SU-DHL-6 (cell line): ENCODE measurements at regions not wholly inside any gene's neighbourhood (a gene's known extent, or its start where the extent isn't known, plus 50 kb on each side); places are given as distances from the start of the nearest gene placed in this dataset.

Experiments
- H2AFZ ChIP-seq: fragments of 200-600 bp; sonication (generic); 2 replicates; pipeline ENCODE4 v1.6.1; 2014; ENCODE audit warnings: low read depth, mild to moderate bottlenecking, moderate library complexity, mixed read lengths, antibody characterized with exemption, low read length; ENCODE audit not compliant: severe bottlenecking
- H3F3A ChIP-seq: fragments of 200-600 bp; shearing (Covaris generic); 2 replicates; pipeline ENCODE4 v1.6.0; 2016; ENCODE audit warnings: antibody characterized with exemption, mild to moderate bottlenecking; ENCODE audit not compliant: insufficient read depth
- H3K27ac ChIP-seq: fragments of 200-600 bp; sonication (generic); 2 replicates; pipeline ENCODE4 v1.5.1; 2016; ENCODE audit warnings: low read depth, mild to moderate bottlenecking, low read length, moderate library complexity, mixed read lengths
- H3K27me3 ChIP-seq: fragments of 200-600 bp; sonication (generic), shearing (Covaris generic); 2 replicates; pipeline ENCODE4 v1.6.0; 2014; ENCODE audit warnings: mild to moderate bottlenecking, low read length
- H3K36me3 ChIP-seq: fragments of 200-600 bp; sonication (generic); 2 replicates; pipeline ENCODE4 v1.6.1; 2014; ENCODE audit warnings: mild to moderate bottlenecking, low read length, mixed read lengths
- H3K4me2 ChIP-seq: fragments of 300-600, 200-600 bp; shearing (Covaris generic), sonication (generic); 2 replicates; pipeline ENCODE4 v1.6.0; 2014; ENCODE audit warnings: low read length, low read depth, mild to moderate bottlenecking; ENCODE audit not compliant: poor library complexity, severe bottlenecking
- H3K4me3 ChIP-seq: fragments of 200-600 bp; sonication (generic); 2 replicates; pipeline ENCODE4 v1.5.1; 2014; ENCODE audit warnings: antibody characterized with exemption, low read length, mild to moderate bottlenecking, mixed read lengths; ENCODE audit not compliant: insufficient read depth, poor library complexity, severe bottlenecking
- H3K79me2 ChIP-seq: fragments of 200-600 bp; sonication (generic); 2 replicates; pipeline ENCODE4 v1.6.1; 2014; ENCODE audit warnings: mild to moderate bottlenecking, low read length, moderate library complexity; ENCODE audit not compliant: insufficient read depth
- H3K9ac ChIP-seq: fragments of 200-600 bp; sonication (generic); 2 replicates; pipeline ENCODE4 v1.7.0; 2014; ENCODE audit warnings: mild to moderate bottlenecking, low read length
- H3K9me2 ChIP-seq: fragments of 200-600 bp; sonication (generic); replicated peaks from 2 replicates; pipeline ENCODE4 v1.6.1; 2014; ENCODE audit warnings: low read length; ENCODE audit not compliant: insufficient read depth
- H3K9me3 ChIP-seq: fragments of 200-600 bp; sonication (generic); 2 replicates; pipeline ENCODE4 v1.6.1; 2014; ENCODE audit warnings: low read length, mixed read lengths; ENCODE audit not compliant: insufficient read depth
- H4K20me1 ChIP-seq: fragments of 200-600 bp; sonication (generic); 2 replicates; pipeline ENCODE4 v1.6.1; 2014; ENCODE audit warnings: low read depth, mild to moderate bottlenecking, antibody characterized with exemption, low read length, moderate library complexity, mixed read lengths
- CTCF ChIP-seq: fragments of 200-600 bp; sonication (generic); IDR thresholded peaks from one replicate; pipeline ENCODE4 v1.5.1; 2017; ENCODE audit warnings: antibody characterized with exemption, mild to moderate bottlenecking, low read length, moderate library complexity; ENCODE audit not compliant: insufficient read depth, poor library complexity, severe bottlenecking
- EZH2phosphoT487 ChIP-seq: fragments of 200-600 bp; sonication (generic), shearing (Covaris generic); conservative IDR thresholded peaks from 2 replicates; pipeline ENCODE4 v1.6.1; 2018; ENCODE audit warnings: mild to moderate bottlenecking, antibody characterized with exemption, low read length, moderate library complexity, mixed read lengths

GRCh38 chrX:65127842-65128241 is 151.6 kb upstream of the ZC4H2 start:
- no peak overlapping the region for H3K4me2 ChIP-seq
- no peak overlapping the region for H3K4me3 ChIP-seq
- no peaks in the 10 kb centered on the region for H3F3A ChIP-seq
- H3K79me2 ChIP-seq: no peaks in the 10 kb centered on the region
- no peak overlapping the region for H2AFZ ChIP-seq
- TF ChIP-seq CTCF (no peak), EZH2phosphoT487 (no peak)
- no peaks in the 10 kb centered on the region for H3K9me3 ChIP-seq
- H4K20me1 ChIP-seq: no peaks in the 10 kb centered on the region
- H3K36me3 ChIP-seq: no peaks in the 10 kb centered on the region
- H3K9ac ChIP-seq: no peak overlapping the region
- H3K9me2 ChIP-seq: no peaks in the 10 kb centered on the region
- no peak overlapping the region for H3K27ac ChIP-seq
- no peaks in the 10 kb centered on the region for H3K27me3 ChIP-seq

GRCh38 chrX:65098851-65099250 is 122.6 kb upstream of the ZC4H2 start:
- Histone ChIP-seq H3F3A (no peaks in the 10 kb centered on the region), H3K9me2 (no peaks in the 10 kb centered on the region), H3K4me2 (no peak overlapping the region), H2AFZ (no peak overlapping the region), H3K9me3 (no peaks in the 10 kb centered on the region), H3K27ac (no peak overlapping the region), H3K4me3 (no peak overlapping the region), H3K27me3 (no peaks in the 10 kb centered on the region), H3K79me2 (no peaks in the 10 kb centered on the region), H3K36me3 (no peaks in the 10 kb centered on the region), H4K20me1 (no peaks in the 10 kb centered on the region), H3K9ac (no peak overlapping the region)
- TF ChIP-seq CTCF (no peak), EZH2phosphoT487 (no peak)

GRCh38 chrX:65093658-65094057 is 117.4 kb upstream of the ZC4H2 start:
- Histone ChIP-seq H2AFZ (no peak overlapping the region), H4K20me1 (no peaks in the 10 kb centered on the region), H3K4me2 (no peak overlapping the region), H3K27ac (no peak overlapping the region), H3F3A (no peaks in the 10 kb centered on the region), H3K9ac (no peak overlapping the region), H3K79me2 (no peaks in the 10 kb centered on the region), H3K27me3 (no peaks in the 10 kb centered on the region), H3K36me3 (no peaks in the 10 kb centered on the region), H3K9me2 (no peaks in the 10 kb centered on the region), H3K9me3 (no peaks in the 10 kb centered on the region), H3K4me3 (no peak overlapping the region)
- no peak for TF ChIP-seq CTCF
- no peak for TF ChIP-seq EZH2phosphoT487

GRCh38 chrX:65073233-65073632 is 97.0 kb upstream of the ZC4H2 start:
- no peaks in the 10 kb centered on the region for H3K36me3 ChIP-seq
- no peak for TF ChIP-seq CTCF
- TF ChIP-seq EZH2phosphoT487: no peak

More at GRCh38 chrX:65073233-65073632, 97.0 kb upstream of the ZC4H2 start:
- H3K9me2 ChIP-seq: no peaks in the 10 kb centered on the region
- H3K9me3 ChIP-seq: no peaks in the 10 kb centered on the region
- no peaks in the 10 kb centered on the region for H3K27me3 ChIP-seq
- no peak overlapping the region for H3K9ac ChIP-seq
- no peak overlapping the region for H3K27ac ChIP-seq
- no peak overlapping the region for H3K4me3 ChIP-seq
- H3F3A ChIP-seq: no peaks in the 10 kb centered on the region
- H2AFZ ChIP-seq: no peak overlapping the region
- no peaks in the 10 kb centered on the region for H4K20me1 ChIP-seq
- H3K4me2 ChIP-seq: no peak overlapping the region
- H3K79me2 ChIP-seq: no peaks in the 10 kb centered on the region
